Dendritic cell treated with granulocyte-macrophage colony-stimulating factor and Interleukin-4, amounts not matched to agents 40 ng/mL and 50 ng/mL, for 4 days (primary cell): ENCODE measurements at regions not wholly inside any gene's neighbourhood (a gene's known extent, or its start where the extent isn't known, plus 50 kb on each side); places are given as distances from the start of the nearest gene placed in this dataset.

Experiments used
- H3K27ac Mint-ChIP-seq: one replicate; pipeline ENCODE4 v1.8.0; 2022; ENCODE audit warnings: mild to moderate bottlenecking, mixed read lengths
- H3K27me3 Mint-ChIP-seq: one replicate; pipeline ENCODE4 v1.8.0; 2022; ENCODE audit warnings: mild to moderate bottlenecking, mixed read lengths
- H3K36me3 Mint-ChIP-seq: one replicate; pipeline ENCODE4 v1.8.0; 2022; ENCODE audit warnings: low read depth, mixed read lengths
- H3K4me1 Mint-ChIP-seq: one replicate; pipeline ENCODE4 v1.8.0; 2022; ENCODE audit warnings: low read depth, mixed read lengths
- H3K4me3 Mint-ChIP-seq: one replicate; pipeline ENCODE4 v1.8.0; 2022; ENCODE audit warnings: mild to moderate bottlenecking, moderate library complexity, mixed read lengths
- H3K9me3 Mint-ChIP-seq: one replicate; pipeline ENCODE4 v1.8.0; 2022; ENCODE audit warnings: mixed read lengths
- intact Hi-C: fragments of 100-400 bp; cut with micrococcal nuclease; formaldehyde crosslinking; loops from one replicate; pipeline ENCODE4 v1.15.0; 2022

DNA sequence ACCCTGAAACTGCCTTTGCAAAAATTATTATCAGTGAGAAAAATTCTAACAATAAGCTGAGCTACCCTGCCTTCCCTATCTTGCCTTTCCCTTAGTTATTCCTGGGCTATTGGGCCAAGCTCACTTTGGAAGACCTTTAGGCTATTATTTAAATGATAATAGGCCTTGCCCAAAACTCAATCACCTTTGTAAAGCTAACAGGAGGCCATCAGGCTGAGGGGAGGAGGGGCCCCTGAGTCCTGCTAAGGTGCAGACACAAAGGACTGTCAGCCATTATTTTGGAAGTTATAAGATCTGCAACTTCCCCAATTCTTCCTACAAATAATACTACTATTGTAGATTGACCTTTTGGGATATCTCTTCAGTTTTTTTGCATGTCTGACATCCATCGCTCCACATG lies 278.8 kb upstream of the DIAPH2 start:
- no peaks in the 10 kb centered on the region for H3K4me1 Mint-ChIP-seq
- H3K4me3 Mint-ChIP-seq = no peak overlapping the region
- H3K27me3 Mint-ChIP-seq = no peaks in the 10 kb centered on the region
- H3K36me3 Mint-ChIP-seq = no peaks in the 10 kb centered on the region
- intact Hi-C loops = no loop called here
- H3K9me3 Mint-ChIP-seq = no peaks in the 10 kb centered on the region
- H3K27ac Mint-ChIP-seq = no peak overlapping the region

- H3K9me3 Mint-ChIP-seq = no peaks in the 10 kb centered on the region
- H3K27ac Mint-ChIP-seq = no peak overlapping the region
- intact Hi-C loops = no loop called here
- no peaks in the 10 kb centered on the region for H3K36me3 Mint-ChIP-seq
- no peaks in the 10 kb centered on the region for H3K4me1 Mint-ChIP-seq
- H3K4me3 Mint-ChIP-seq = no peak overlapping the region
- no peaks in the 10 kb centered on the region for H3K27me3 Mint-ChIP-seq
Observed at GRCh38 chrX:96407072-96407471, 277.6 kb upstream of the DIAPH2 start.

- Mint-ChIP-seq H3K9me3 (no peaks in the 10 kb centered on the region), H3K27me3 (no peaks in the 10 kb centered on the region), H3K4me1 (no peaks in the 10 kb centered on the region), H3K4me3 (no peak overlapping the region), H3K36me3 (no peaks in the 10 kb centered on the region), H3K27ac (no peak overlapping the region)
- intact Hi-C loops = no loop called here
Observed at GRCh38 chrX:96407501-96407900, 277.1 kb upstream of the DIAPH2 start.

DNA sequence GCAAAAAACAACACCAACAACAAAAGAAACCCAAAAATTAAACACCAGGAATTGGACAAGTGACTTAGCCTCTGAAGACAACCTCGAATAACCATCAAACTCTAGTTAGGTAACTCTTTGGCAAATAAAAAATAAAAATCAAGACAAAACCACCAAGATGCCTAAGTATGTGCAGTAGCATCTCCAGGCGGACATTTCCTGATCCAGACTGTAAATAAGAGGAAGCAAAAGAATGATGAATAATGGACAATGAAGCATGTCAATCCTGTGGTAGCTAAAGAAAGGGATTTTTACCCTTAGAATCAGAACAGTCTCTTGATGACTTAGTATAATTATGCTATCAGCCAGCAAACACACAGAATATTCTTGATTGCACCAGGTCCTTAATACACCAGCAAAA lies 276.7 kb upstream of the DIAPH2 start:
- Mint-ChIP-seq H3K36me3 (no peaks in the 10 kb centered on the region), H3K4me3 (no peak overlapping the region), H3K27me3 (no peaks in the 10 kb centered on the region), H3K27ac (no peak overlapping the region), H3K9me3 (no peaks in the 10 kb centered on the region), H3K4me1 (no peaks in the 10 kb centered on the region)
- intact Hi-C loops = no loop called here

GRCh38 chrX:96410927-96411326 lies 273.7 kb upstream of the DIAPH2 start:
- no peak overlapping the region for H3K27ac Mint-ChIP-seq
- H3K4me1 Mint-ChIP-seq = no peaks in the 10 kb centered on the region
- H3K9me3 Mint-ChIP-seq = no peaks in the 10 kb centered on the region
- H3K4me3 Mint-ChIP-seq = no peak overlapping the region
- H3K27me3 Mint-ChIP-seq = no peaks in the 10 kb centered on the region
- no peaks in the 10 kb centered on the region for H3K36me3 Mint-ChIP-seq
- intact Hi-C loops = no loop called here

DNA sequence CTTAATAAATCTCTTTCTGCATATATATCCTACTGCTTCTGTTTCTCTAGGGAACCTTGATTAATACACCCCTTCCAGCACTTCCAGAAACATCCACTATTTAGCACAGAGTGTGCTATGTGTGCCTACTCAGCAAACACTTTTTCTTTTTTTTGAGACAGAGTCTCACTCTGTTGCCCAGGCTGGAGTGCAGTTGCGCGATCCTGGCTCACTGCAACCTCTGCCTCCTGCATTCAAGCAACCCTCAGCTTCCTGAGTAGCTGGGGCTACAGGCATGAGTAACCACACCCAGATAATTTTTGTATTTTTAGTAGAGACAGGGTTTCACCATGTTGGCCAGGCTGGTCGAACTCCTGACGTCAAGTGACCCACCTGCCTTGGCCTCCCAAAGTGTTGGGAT lies 266.9 kb upstream of the DIAPH2 start:
- Mint-ChIP-seq H3K4me3 (no peak overlapping the region), H3K27ac (no peak overlapping the region), H3K4me1 (peaks cover 8% of the 10 kb centered on the region), H3K36me3 (no peaks in the 10 kb centered on the region), H3K27me3 (no peaks in the 10 kb centered on the region), H3K9me3 (no peaks in the 10 kb centered on the region)
- intact Hi-C loops = no loop called here

GRCh38 chrX:96424007-96424406 lies 260.6 kb upstream of the DIAPH2 start:
- peaks cover 5% of the 10 kb centered on the region for H3K4me1 Mint-ChIP-seq
- no peaks in the 10 kb centered on the region for H3K9me3 Mint-ChIP-seq
- no peaks in the 10 kb centered on the region for H3K27me3 Mint-ChIP-seq
- intact Hi-C loops = no loop called here
- H3K27ac Mint-ChIP-seq = no peak overlapping the region
- H3K4me3 Mint-ChIP-seq = no peak overlapping the region
- H3K36me3 Mint-ChIP-seq = no peaks in the 10 kb centered on the region

- H3K27me3 Mint-ChIP-seq = no peaks in the 10 kb centered on the region
- intact Hi-C loops = no loop called here
- no peak overlapping the region for H3K4me3 Mint-ChIP-seq
- H3K27ac Mint-ChIP-seq = no peak overlapping the region
- no peaks in the 10 kb centered on the region for H3K36me3 Mint-ChIP-seq
- peaks cover 5% of the 10 kb centered on the region for H3K4me1 Mint-ChIP-seq
- H3K9me3 Mint-ChIP-seq = no peaks in the 10 kb centered on the region
Observed at GRCh38 chrX:96425200-96425599, 259.4 kb upstream of the DIAPH2 start.

GRCh38 chrX:96430756-96431455 lies 253.7 kb upstream of the DIAPH2 start:
- no peaks in the 10 kb centered on the region for H3K27me3 Mint-ChIP-seq
- no peak overlapping the region for H3K27ac Mint-ChIP-seq
- H3K4me3 Mint-ChIP-seq = no peak overlapping the region
- no peaks in the 10 kb centered on the region for H3K9me3 Mint-ChIP-seq
- intact Hi-C loops = no loop called here
- no peaks in the 10 kb centered on the region for H3K36me3 Mint-ChIP-seq
- H3K4me1 Mint-ChIP-seq = peaks cover 5% of the 10 kb centered on the region

DNA sequence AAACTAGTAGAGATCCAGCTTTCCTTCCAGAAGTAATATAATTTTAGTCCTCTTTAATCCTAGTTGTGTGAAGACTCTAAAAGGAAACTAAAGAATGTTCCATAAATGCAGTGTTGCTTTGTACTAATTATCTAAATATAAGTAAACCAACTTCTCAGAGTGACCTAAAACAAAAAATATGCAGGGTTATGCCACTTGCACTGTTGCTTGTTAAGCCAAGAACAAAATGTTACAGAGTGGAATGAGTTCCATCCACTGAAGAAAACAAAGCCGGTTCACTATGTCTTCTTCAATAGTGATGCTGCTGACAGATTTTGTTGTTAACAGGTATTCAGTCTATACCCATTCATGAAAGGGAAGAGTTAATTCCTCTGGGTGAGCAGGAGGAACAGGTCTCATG lies 252.0 kb upstream of the DIAPH2 start:
- Mint-ChIP-seq H3K27me3 (no peaks in the 10 kb centered on the region), H3K4me1 (no peaks in the 10 kb centered on the region), H3K9me3 (no peaks in the 10 kb centered on the region), H3K4me3 (no peak overlapping the region), H3K36me3 (no peaks in the 10 kb centered on the region), H3K27ac (no peak overlapping the region)
- intact Hi-C loops = no loop called here

GRCh38 chrX:96433409-96434077 lies 251.1 kb upstream of the DIAPH2 start:
- H3K27ac Mint-ChIP-seq = no peak overlapping the region
- no peaks in the 10 kb centered on the region for H3K36me3 Mint-ChIP-seq
- H3K9me3 Mint-ChIP-seq = no peaks in the 10 kb centered on the region
- no peak overlapping the region for H3K4me3 Mint-ChIP-seq
- intact Hi-C loops = no loop called here
- no peaks in the 10 kb centered on the region for H3K27me3 Mint-ChIP-seq
- H3K4me1 Mint-ChIP-seq = no peaks in the 10 kb centered on the region

DNA sequence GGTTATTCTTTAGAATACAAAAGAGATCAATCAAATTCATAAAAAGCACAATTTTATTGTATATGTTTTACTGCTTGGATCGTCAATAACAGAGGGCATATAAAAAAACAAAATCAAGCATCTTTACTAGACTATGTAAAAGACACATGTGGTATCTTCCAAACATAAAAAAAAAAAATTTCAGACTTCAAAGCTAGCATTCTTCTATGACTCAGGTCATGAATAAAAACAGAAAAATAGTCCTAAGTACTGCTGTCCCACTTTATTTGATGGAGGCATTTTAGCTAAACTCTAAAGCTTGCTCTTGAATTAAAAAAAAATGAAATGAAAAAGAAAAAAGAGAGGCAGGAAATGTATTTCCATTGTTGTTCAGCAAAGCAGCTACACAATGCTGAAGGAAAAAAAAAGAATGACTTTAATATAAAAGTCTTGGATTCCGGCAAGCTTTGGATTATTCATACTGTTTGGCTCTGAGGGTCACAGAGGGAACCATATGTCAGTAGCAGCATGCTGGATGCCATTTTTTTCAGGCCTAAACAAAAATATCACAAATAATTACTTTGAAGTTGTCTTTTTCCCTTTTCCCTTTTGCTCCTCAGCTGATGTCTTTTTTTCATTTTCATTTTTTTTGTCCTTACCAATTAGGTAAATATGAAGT lies 249.1 kb upstream of the DIAPH2 start:
- H3K27ac Mint-ChIP-seq = no peak overlapping the region
- intact Hi-C loops = no loop called here
- H3K4me3 Mint-ChIP-seq = no peak overlapping the region
- no peaks in the 10 kb centered on the region for H3K9me3 Mint-ChIP-seq
- H3K36me3 Mint-ChIP-seq = no peaks in the 10 kb centered on the region
- H3K27me3 Mint-ChIP-seq = no peaks in the 10 kb centered on the region
- no peaks in the 10 kb centered on the region for H3K4me1 Mint-ChIP-seq

- Mint-ChIP-seq H3K4me1 (no peaks in the 10 kb centered on the region), H3K27ac (no peak overlapping the region), H3K9me3 (no peaks in the 10 kb centered on the region), H3K4me3 (no peak overlapping the region), H3K36me3 (no peaks in the 10 kb centered on the region), H3K27me3 (no peaks in the 10 kb centered on the region)
- intact Hi-C loops = no loop called here
Observed at GRCh38 chrX:96436105-96436504, 248.5 kb upstream of the DIAPH2 start.

DNA sequence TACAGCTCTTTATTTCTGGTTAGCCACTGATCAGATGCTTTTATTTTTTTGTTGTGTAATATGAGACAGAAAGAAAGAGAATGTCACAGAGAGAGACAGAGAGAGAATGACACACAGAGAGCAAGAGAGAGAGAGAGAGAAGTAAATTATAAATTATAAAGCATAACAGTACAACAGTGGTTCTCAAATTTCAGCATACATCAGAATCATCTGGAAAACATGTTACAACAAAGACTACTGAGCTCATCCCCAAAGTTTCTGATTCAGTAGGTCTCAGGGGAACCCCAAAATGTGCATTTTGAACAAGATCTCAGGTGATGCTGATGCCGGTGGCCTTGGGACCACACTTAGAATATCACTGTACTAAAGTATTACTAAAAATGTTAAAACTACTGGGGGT lies 245.8 kb upstream of the DIAPH2 start:
- H3K4me1 Mint-ChIP-seq = no peaks in the 10 kb centered on the region

More for the DNA sequence above, 245.8 kb upstream of the DIAPH2 start:
- no peaks in the 10 kb centered on the region for H3K27me3 Mint-ChIP-seq
- H3K36me3 Mint-ChIP-seq = no peaks in the 10 kb centered on the region
- H3K9me3 Mint-ChIP-seq = no peaks in the 10 kb centered on the region
- H3K4me3 Mint-ChIP-seq = no peak overlapping the region
- intact Hi-C loops = no loop called here
- no peak overlapping the region for H3K27ac Mint-ChIP-seq
